Trophoblast cell (in vitro differentiated cells and primary cell): ENCODE measurements at regions not wholly inside any gene's neighbourhood (a gene's known extent, or its start where the extent isn't known, plus 50 kb on each side); places are given as distances from the start of the nearest gene placed in this dataset.

ENCODE experiments used
- DNase-seq, 2 donors: peaks; one replicate each; pipeline ENCODE4 v3.0.0-alpha.2; 2016
- H2AFZ ChIP-seq: 2 replicates; pipeline ENCODE4 v1.6.1; 2013; ENCODE audit warnings: low read length, moderate library complexity, mild to moderate bottlenecking; ENCODE audit not compliant: insufficient read depth, poor library complexity
- H2AK5ac ChIP-seq: 2 replicates; pipeline ENCODE4 v1.6.1; 2013; ENCODE audit warnings: mild to moderate bottlenecking, low read length
- H2BK120ac ChIP-seq: 2 replicates; pipeline ENCODE4 v1.6.1; 2013; ENCODE audit warnings: low read length, mild to moderate bottlenecking, moderate library complexity; ENCODE audit not compliant: insufficient read depth, poor library complexity
- H2BK12ac ChIP-seq: 2 replicates; pipeline ENCODE4 v1.6.1; 2013; ENCODE audit warnings: mild to moderate bottlenecking, low read length, moderate library complexity
- H2BK5ac ChIP-seq: 2 replicates; pipeline ENCODE4 v1.6.1; 2013; ENCODE audit warnings: low read length, low read depth, moderate library complexity, mild to moderate bottlenecking; ENCODE audit not compliant: poor library complexity
- H3K14ac ChIP-seq: 2 replicates; pipeline ENCODE4 v1.6.1; 2013; ENCODE audit warnings: mild to moderate bottlenecking, low read length
- H3K18ac ChIP-seq: 2 replicates; pipeline ENCODE4 v1.6.1; 2013; ENCODE audit warnings: mild to moderate bottlenecking, low read length
- H3K23ac ChIP-seq: 2 replicates; pipeline ENCODE4 v1.6.1; 2013; ENCODE audit warnings: low read length
- H3K27ac ChIP-seq: 2 replicates; pipeline ENCODE4 v1.5.1; 2013; ENCODE audit warnings: low read depth, mild to moderate bottlenecking, inconsistent platforms, low read length, moderate library complexity
- H3K27me3 ChIP-seq: 2 replicates; pipeline ENCODE4 v1.6.1; 2013; ENCODE audit warnings: inconsistent platforms, mild to moderate bottlenecking, low read length, moderate library complexity; ENCODE audit not compliant: insufficient read depth
- H3K36me3 ChIP-seq, 2 experiments: 1 replicate in 1 of 2; 2 replicates in 1 of 2; pipeline ENCODE4 v1.6.1; 2013; ENCODE audit warnings: low read length in 2 of 2, mild to moderate bottlenecking in 2 of 2, moderate library complexity in 1 of 2; ENCODE audit not compliant: insufficient read depth in 2 of 2, control insufficient read depth in 1 of 2
- H3K4ac ChIP-seq: 2 replicates; pipeline ENCODE4 v1.6.1; 2013; ENCODE audit warnings: low read depth, mild to moderate bottlenecking, low read length, moderate library complexity
- H3K4me1 ChIP-seq, 2 experiments: 1 replicate in 1 of 2; 2 replicates in 1 of 2; pipeline ENCODE4 v1.6.1; 2013; ENCODE audit warnings: low read length in 2 of 2, mild to moderate bottlenecking in 2 of 2, moderate library complexity in 1 of 2; ENCODE audit not compliant: insufficient read depth in 2 of 2, control insufficient read depth in 1 of 2
- H3K4me2 ChIP-seq: 2 replicates; pipeline ENCODE4 v1.6.1; 2013; ENCODE audit warnings: inconsistent platforms, mild to moderate bottlenecking, low read length, moderate library complexity
- H3K4me3 ChIP-seq: 2 replicates; pipeline ENCODE4 v1.5.1; 2013; ENCODE audit warnings: mild to moderate bottlenecking, low read depth, low read length, inconsistent platforms
- H3K79me1 ChIP-seq: one replicate; pipeline ENCODE4 v1.6.1; 2013; ENCODE audit warnings: low read length
- H3K79me2 ChIP-seq: 2 replicates; pipeline ENCODE4 v1.6.1; 2013; ENCODE audit warnings: low read length, mild to moderate bottlenecking; ENCODE audit not compliant: control insufficient read depth, insufficient read depth, poor library complexity
- H3K9ac ChIP-seq: 2 replicates; pipeline ENCODE4 v1.6.1; 2013; ENCODE audit warnings: mild to moderate bottlenecking, low read length
- H3K9me3 ChIP-seq: 2 replicates; pipeline ENCODE4 v1.6.1; 2013; ENCODE audit warnings: low read depth, mild to moderate bottlenecking, control low read depth, inconsistent platforms, low read length; ENCODE audit not compliant: insufficient read depth
- H4K12ac ChIP-seq: 2 replicates; pipeline ENCODE4 v1.6.1; 2013; ENCODE audit warnings: low read depth, mild to moderate bottlenecking, low read length, moderate library complexity
- H4K8ac ChIP-seq: 2 replicates; pipeline ENCODE4 v1.6.1; 2013; ENCODE audit warnings: low read depth, mild to moderate bottlenecking, low read length, moderate library complexity
- H4K91ac ChIP-seq: one replicate; pipeline ENCODE4 v1.6.1; 2013; ENCODE audit warnings: low read depth, mild to moderate bottlenecking, low read length, moderate library complexity
- WGBS: extraction: QIAGEN DNeasy Blood & Tissue Kit; methylation state at CpG from one replicate; pipeline ENCODE4 v1.1.7; 2013; ENCODE audit warnings: missing lambda C conversion rate; ENCODE audit not compliant: insufficient read length, insufficient coverage; ENCODE audit errors: extremely low coverage; 5-methylcytosine and 5-hydroxymethylcytosine counted together

DNA sequence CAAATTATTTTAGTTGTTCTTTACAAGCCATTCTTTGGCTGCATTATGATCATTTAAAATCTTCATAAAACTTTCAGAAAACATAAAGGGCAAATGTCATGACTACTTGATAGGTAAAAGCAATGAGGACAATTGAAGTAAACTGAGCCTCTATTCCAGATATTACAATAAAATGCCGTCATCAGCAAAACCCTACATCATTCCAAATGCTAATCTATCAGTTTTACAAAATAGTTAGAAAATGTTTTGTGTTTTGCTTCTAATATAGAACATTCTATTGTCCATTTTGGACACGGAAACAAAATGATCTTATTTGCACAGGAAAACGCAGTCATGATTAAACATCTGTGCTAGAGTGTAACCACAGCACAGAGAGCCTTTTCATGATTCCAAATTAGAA is 1330.6 kb upstream of the ADGRL3 start:
- H3K23ac ChIP-seq: no peak overlapping the region
- no peak overlapping the region for H2AFZ ChIP-seq
- H2BK120ac ChIP-seq: no peak overlapping the region
- no peak overlapping the region for H2BK12ac ChIP-seq
- no peak overlapping the region for H4K91ac ChIP-seq
- no peaks in the 10 kb centered on the region for H3K79me2 ChIP-seq
- H3K27ac ChIP-seq: no peak overlapping the region
- no peak overlapping the region for H3K4me2 ChIP-seq
- H3K14ac ChIP-seq: no peak overlapping the region
- H2AK5ac ChIP-seq: no peak overlapping the region
- H3K18ac ChIP-seq: no peak overlapping the region
- H3K36me3 ChIP-seq: no peaks in the 10 kb centered on the region
- H3K79me1 ChIP-seq: no peaks in the 10 kb centered on the region
- H3K9ac ChIP-seq: no peak overlapping the region
- no peak overlapping the region for H4K12ac ChIP-seq
- no peak overlapping the region for H3K4me3 ChIP-seq
- no peak overlapping the region for H4K8ac ChIP-seq
- no peak for DNase-seq
- no peaks in the 10 kb centered on the region for H3K27me3 ChIP-seq
- no peak overlapping the region for H3K4ac ChIP-seq
- WGBS: no CpG with 5 or more reads among the region's 3 CpGs
- H2BK5ac ChIP-seq: no peak overlapping the region
- H3K9me3 ChIP-seq: no peaks in the 10 kb centered on the region
- no peaks in the 10 kb centered on the region for H3K4me1 ChIP-seq

DNA sequence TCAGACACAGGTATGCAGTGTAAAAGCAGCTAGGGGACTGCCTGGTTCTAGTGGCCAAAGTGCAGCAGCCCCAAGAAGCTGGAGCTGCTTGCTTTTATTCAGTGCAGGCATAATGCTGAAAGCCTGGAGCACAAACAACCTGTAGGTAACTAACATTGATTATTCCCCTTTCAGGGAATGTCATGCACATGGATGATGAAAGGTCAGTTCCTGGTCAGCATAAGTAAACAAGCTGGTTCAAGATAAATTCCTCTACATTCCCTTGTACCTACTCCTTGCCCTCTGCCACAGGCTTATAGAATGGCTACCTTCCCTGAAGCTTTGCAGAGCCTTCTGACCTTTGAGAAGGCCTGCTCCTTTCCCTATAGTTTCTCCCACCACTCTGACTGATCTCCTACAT is 1318.5 kb upstream of the ADGRL3 start:
- H3K4me2 ChIP-seq: no peak overlapping the region
- H3K14ac ChIP-seq: no peak overlapping the region
- no peak overlapping the region for H4K91ac ChIP-seq
- no peaks in the 10 kb centered on the region for H3K79me2 ChIP-seq
- H4K12ac ChIP-seq: no peak overlapping the region
- H4K8ac ChIP-seq: no peak overlapping the region
- DNase-seq: no peak
- H2AFZ ChIP-seq: no peak overlapping the region
- no peak overlapping the region for H2BK120ac ChIP-seq
- no peak overlapping the region for H2BK12ac ChIP-seq
- no peaks in the 10 kb centered on the region for H3K9me3 ChIP-seq
- H3K4me1 ChIP-seq: no peaks in the 10 kb centered on the region
- H3K18ac ChIP-seq: no peak overlapping the region
- H3K23ac ChIP-seq: no peak overlapping the region
- no peak overlapping the region for H3K27ac ChIP-seq
- H3K79me1 ChIP-seq: no peaks in the 10 kb centered on the region
- no peak overlapping the region for H3K9ac ChIP-seq
- no peaks in the 10 kb centered on the region for H3K27me3 ChIP-seq
- no peaks in the 10 kb centered on the region for H3K36me3 ChIP-seq
- no peak overlapping the region for H2AK5ac ChIP-seq
- H3K4ac ChIP-seq: no peak overlapping the region
- H3K4me3 ChIP-seq: no peak overlapping the region
- no peak overlapping the region for H2BK5ac ChIP-seq

DNA sequence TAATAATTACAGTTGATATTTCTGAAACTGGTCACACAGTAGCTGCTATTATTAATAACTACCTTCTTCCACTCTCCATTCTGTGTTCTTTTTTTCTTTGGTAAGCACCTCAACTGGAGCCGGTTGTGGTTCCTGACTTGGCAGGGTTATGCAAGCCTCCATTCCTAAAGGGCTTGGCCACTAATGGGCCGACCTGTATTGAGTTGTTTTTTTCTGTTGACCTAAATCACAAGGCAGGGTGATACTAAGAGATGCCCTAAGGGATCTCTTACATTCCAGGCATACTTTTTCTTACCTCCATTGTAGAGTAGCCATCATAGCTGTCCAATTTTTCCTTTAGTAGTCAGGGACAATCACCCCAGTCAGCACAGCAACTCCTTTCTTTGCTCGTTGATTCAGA is 1295.8 kb upstream of the ADGRL3 start:
- no CpG with 5 or more reads among the region's 3 CpGs for WGBS
- Histone ChIP-seq H4K91ac (no peak overlapping the region), H3K14ac (no peak overlapping the region), H3K18ac (no peak overlapping the region), H2BK12ac (no peak overlapping the region), H3K4me2 (no peak overlapping the region), H2AFZ (no peak overlapping the region), H4K12ac (no peak overlapping the region), H3K4ac (no peak overlapping the region), H3K23ac (no peak overlapping the region), H2AK5ac (no peak overlapping the region), H3K36me3 (no peaks in the 10 kb centered on the region), H4K8ac (no peak overlapping the region), H3K9ac (no peak overlapping the region), H3K79me2 (no peaks in the 10 kb centered on the region), H2BK5ac (no peak overlapping the region), H2BK120ac (no peak overlapping the region), H3K9me3 (no peaks in the 10 kb centered on the region), H3K79me1 (no peaks in the 10 kb centered on the region), H3K4me3 (no peak overlapping the region), H3K4me1 (peaks cover 0 to 3% of the 10 kb centered on the region in 2 experiments), H3K27me3 (no peaks in the 10 kb centered on the region), H3K27ac (peak overlapping the region; percentile 33)
- peak in 1 of 2 donors; percentile 39 for DNase-seq

DNA sequence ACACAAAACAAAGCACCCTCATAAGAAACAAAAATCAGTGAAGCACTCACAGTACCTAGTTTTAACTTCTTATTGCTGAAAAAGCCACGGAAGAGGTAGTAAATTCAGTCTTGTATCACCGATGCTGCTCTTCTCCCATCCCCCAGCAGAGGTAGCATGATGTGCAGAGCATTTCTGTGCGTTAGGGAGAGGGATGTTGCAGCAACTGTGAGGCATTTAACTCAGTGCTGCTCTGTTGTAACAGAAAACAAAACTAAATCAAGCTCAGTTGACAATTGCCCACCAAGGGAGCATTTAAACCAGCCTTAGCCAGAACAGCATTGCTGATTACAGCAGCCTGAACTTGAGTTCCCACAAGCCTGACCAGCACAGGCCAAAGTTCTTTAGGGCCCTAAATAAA is 1279.7 kb upstream of the ADGRL3 start:
- Histone ChIP-seq H2BK120ac (no peak overlapping the region), H3K27ac (no peak overlapping the region), H3K79me1 (no peaks in the 10 kb centered on the region), H3K4me1 (no peaks in the 10 kb centered on the region), H3K36me3 (no peaks in the 10 kb centered on the region), H3K4me2 (no peak overlapping the region), H3K18ac (no peak overlapping the region), H3K23ac (no peak overlapping the region), H3K4ac (no peak overlapping the region), H2AK5ac (no peak overlapping the region), H2AFZ (no peak overlapping the region), H3K79me2 (no peaks in the 10 kb centered on the region), H2BK12ac (no peak overlapping the region), H2BK5ac (no peak overlapping the region), H3K9me3 (no peaks in the 10 kb centered on the region), H3K14ac (no peak overlapping the region), H4K91ac (no peak overlapping the region), H3K9ac (no peak overlapping the region), H3K4me3 (no peak overlapping the region), H3K27me3 (no peaks in the 10 kb centered on the region), H4K12ac (no peak overlapping the region), H4K8ac (no peak overlapping the region)
- WGBS: no CpG with 5 or more reads among the region's 3 CpGs
- DNase-seq: no peak

DNA sequence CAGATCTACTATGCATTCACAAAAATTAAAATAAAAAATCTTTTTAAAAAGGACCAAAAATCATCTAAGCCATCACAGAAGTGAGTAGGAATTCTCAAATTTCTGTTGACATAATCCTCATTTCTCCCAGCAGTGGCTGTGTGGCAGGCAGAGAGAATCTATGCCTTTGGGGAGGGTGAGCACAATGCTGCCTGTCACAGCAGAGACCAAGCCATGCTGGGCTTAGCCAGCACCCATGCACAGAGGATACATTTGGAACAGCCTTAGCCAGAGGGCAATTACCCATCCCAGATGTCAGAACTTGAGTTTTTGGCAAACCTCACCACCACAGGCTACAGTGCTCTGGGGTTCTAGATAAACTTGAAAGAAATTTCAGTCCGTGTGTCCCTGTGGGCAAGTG is 1274.8 kb upstream of the ADGRL3 start:
- no CpG with 5 or more reads among the region's 1 CpG for WGBS
- no peaks in the 10 kb centered on the region for H3K27me3 ChIP-seq

More for the DNA sequence above, 1274.8 kb upstream of the ADGRL3 start:
- H4K91ac ChIP-seq: no peak overlapping the region
- H2BK12ac ChIP-seq: no peak overlapping the region
- no peaks in the 10 kb centered on the region for H3K79me1 ChIP-seq
- H2BK120ac ChIP-seq: no peak overlapping the region
- no peak overlapping the region for H3K4me3 ChIP-seq
- no peaks in the 10 kb centered on the region for H3K79me2 ChIP-seq
- H2AFZ ChIP-seq: no peak overlapping the region
- H3K18ac ChIP-seq: no peak overlapping the region
- no peak overlapping the region for H3K9ac ChIP-seq
- H3K4ac ChIP-seq: no peak overlapping the region
- no peak overlapping the region for H4K8ac ChIP-seq
- H2BK5ac ChIP-seq: no peak overlapping the region
- no peak overlapping the region for H3K14ac ChIP-seq
- no peaks in the 10 kb centered on the region for H3K36me3 ChIP-seq
- H3K23ac ChIP-seq: no peak overlapping the region
- no peak for DNase-seq
- H3K9me3 ChIP-seq: no peaks in the 10 kb centered on the region
- no peak overlapping the region for H3K27ac ChIP-seq
- H4K12ac ChIP-seq: no peak overlapping the region
- H2AK5ac ChIP-seq: no peak overlapping the region
- no peaks in the 10 kb centered on the region for H3K4me1 ChIP-seq
- H3K4me2 ChIP-seq: no peak overlapping the region
